ENCODE measurements at regions not wholly inside any gene's neighbourhood (a gene's known extent, or its start where the extent isn't known, plus 50 kb on each side); places are given as distances from the start of the nearest gene placed in this dataset.
"Not testable (repeated sequence)": the region's sequence is repeated elsewhere in the genome, so short reads cannot be mapped to it uniquely, and the experiment has no call there.

DNA sequence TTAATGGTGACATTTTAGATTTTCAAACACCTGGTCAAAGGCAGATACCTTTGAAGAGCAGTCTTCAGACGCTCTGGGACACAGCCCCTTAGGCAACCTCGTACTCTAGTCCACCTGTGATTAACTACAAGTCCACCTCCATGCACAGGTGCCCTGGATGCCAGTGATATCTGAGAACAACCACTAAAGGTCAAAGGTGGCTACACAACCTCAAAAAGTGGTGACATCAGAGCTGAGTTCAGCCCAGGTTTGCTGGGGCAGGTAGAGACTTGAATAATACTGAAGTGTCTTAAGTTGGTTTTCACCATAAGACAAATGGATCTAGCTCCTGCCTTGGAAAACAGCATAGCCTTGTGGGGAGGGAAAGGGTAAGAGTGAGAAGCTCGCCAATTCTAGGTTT lies 143.4 kb upstream of the ADO start:
- no peak for DNase-seq (ENCODE audit: low spot score)

DNA sequence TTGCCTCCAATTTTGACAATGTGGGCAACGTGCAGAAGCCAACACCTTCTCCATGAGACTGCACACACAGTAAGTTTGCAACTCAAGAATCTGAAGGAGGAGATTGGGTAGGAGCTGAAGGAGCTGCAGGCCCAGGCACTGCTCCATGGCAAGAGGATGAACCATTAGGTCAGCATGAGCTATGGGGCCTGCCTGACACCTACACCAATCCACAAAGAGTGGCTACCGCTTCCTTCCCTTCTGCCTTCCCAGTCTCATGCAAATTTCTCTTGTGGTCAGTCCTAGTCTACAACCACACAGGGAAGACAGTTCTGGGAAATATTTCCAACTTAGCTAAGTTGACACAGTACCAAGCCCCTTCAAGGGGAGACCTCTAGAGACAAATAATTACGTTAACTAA lies 142.0 kb upstream of the ADO start:
- no peak for DNase-seq (ENCODE audit: low spot score)

DNA sequence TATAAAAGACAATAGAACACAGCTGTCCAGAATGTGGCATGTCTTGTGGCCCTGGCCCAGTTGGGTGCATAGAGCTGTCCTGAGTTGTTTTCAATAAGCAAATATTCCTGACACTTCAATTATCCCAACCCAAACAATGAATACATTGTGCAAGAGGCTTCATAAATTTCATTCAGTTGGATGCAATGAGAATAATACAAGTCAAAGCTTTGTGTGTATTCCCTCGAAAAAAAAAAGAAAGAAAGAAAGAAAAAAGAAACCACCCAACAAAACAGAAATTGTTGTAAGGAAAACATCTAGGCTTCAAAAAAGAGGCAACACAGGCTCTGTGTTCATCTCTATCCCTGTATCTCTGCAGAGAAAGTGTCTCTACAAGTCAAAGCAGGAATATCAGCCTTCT lies 138.7 kb upstream of the ADO start:
- no peak for DNase-seq (ENCODE audit: low spot score)

DNA sequence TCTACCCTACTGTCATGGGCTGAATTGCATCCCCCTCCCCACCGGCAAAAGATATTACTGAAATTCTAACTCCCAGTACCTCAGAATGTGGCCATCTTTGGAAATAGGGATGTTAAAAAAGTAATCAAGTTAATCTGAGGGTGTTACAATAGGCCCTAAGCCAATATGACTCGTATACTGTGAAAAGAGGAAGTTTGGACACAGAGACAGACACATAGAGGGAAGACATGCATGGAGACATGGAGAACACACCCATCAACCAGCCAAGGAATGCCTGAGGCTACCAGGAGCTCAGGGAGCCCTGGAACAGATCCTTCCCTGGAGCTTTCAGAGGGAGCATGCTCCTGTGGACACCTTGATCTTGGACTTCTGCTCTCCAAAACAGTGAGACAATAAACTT lies 138.2 kb upstream of the ADO start:
- DNase-seq (ENCODE audit: low spot score) = no peak

DNA sequence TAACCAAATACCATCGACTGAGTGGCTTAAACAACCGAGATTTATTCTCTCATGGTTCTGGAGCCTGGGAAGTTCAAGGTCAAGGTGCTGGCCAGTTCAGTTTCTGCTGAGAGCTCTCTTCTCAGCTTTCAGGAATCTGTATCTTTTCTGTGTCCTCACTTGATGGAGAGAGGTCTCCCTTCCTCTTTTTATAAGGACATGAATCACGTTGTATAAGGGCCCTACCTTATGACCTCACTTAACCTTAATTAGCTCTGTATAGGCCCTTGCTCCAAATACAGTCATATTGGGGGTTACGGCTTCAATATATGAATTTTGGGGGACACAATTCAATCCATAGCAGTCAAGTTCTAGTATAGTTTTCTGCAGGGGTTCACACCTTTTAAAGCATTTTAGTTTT lies 135.2 kb upstream of the ADO start:
- DNase-seq (ENCODE audit: low spot score) = no peak

DNA sequence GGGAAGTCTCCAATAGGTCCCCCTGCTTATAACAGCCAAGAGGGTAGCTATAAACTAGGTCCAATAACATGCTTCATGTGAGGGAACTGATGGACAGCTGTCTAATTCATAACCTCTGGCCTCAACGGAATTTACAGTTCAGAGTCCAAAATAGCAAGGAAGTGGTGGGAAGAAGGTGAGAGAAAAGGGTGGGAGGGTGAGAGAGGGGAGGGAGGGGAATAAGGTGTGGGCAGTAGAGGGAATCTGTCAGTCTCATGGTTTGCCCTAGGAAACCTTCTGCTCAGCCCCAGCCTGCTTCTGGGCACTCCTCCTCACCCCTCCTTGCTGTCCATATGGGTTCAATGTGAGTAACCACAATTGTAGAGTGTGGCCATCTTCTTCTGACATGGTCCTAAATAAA lies 133.4 kb upstream of the ADO start:
- DNase-seq (ENCODE audit: low spot score) = no peak

DNA sequence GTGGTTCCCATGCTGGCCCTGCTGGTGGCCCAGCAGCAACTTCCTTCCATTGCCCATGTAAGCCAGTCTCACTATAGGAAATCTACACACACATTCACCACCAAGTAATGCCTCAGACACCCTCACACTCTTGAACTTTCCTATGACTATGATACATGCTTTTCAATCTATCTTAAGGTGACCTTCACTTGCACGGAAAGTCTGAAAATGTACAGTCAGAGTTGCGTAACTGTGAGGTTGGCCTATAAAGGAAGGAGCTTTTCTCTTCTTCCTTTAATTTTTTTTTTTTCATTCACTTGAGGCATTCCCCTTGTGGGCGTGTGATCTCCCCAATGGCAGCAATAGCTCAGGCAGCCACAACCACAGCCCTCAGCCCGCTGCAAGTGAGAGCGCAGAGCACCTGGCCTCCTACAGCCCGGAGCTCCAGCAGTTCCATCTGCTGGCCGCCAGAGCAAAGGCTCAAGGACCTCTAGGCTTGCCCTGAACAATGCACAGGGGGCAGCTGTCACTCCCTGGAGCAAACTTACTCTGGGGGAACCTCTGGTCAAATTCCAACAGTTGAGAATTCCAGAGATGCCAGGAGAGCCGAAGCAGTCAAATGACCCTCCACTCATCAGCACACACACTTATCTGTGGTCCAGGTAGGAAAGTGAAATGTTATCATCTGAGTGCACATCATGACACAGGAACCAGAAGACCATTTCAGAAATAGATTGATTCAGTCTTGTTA lies 123.1 kb upstream of the ADO start:
- peak; percentile 53 for DNase-seq (ENCODE audit: low spot score)

DNA sequence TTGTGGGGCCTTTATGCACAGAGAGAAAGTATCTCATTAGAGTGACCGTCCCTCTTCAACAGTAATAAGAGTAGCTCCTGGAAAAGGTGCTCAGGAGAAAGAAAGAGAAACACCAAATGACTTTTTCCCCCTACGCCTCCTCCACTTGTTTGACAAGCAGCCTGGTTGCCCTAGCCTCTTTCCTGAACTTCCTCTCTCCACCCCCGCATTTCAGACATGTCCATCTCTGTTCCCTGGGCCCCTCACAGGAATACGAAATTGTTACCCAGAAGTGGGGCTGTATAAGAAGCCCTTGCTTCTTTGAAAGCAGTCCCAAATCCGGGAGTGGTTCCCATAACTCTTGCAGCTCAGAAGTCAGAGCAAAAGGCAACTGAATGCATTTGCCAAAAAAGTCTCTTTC lies 119.6 kb upstream of the ADO start:
- no peak for DNase-seq (ENCODE audit: low spot score)

DNA sequence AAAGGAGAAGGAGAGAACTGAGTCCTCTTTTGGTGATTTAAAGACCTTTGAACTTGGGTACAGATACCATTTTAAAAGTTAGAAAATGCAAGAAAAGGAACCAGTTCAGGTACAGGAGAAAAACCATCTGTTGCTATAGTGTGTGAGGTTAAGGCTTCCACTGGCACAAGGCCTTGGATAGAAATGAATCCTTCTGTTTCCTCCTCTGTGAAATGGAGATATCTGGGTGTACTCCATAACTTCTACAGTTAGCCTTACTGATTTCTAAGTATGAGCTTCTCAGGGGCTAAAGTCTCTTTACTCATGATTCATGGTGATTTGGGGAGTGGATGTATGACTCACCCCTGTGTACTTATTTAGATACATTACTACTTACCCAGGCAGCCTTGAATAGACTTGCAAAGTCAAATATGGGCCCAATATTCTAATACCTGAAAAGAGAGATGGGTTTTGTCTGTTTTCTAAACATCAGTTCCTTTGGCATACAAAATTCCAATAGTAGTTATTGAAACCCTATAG lies 117.2 kb upstream of the ADO start:
- DNase-seq (ENCODE audit: low spot score) = no peak

DNA sequence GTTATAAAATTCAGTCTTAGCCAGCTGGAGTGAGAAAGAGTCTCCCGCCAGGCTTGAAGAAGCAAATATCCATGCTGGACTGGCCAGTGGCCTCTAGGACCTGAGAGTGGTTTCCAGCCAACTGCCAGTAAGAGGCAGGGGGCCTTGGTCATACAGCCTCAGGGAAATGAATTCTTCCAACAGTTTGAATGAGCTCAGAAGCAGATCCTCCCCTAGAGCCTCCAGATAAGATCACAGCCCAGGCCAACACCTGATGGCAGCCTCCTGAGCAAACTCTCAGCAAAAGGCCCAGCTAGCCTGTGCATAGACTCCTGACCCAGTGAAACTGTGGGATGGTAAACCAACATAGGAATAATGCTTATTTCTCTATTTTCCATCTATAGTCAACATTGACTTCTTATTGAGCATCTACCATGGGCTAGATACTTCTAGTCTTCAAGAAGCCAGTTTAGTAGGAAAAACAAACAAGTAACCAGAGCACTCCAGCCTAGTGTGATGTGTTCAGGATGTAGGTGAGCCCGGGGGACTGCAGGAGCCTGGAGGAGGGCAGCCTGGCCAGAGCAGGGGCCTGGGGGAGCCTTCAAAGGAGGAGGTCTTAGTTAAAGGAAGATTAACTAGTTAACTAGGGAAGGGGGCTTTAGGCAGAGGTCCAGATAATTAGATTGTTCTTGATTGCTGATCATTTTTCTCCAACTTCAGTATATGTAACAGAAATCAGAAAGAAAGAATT lies 115.4 kb upstream of the ADO start:
- DNase-seq (ENCODE audit: low spot score) = no peak

DNA sequence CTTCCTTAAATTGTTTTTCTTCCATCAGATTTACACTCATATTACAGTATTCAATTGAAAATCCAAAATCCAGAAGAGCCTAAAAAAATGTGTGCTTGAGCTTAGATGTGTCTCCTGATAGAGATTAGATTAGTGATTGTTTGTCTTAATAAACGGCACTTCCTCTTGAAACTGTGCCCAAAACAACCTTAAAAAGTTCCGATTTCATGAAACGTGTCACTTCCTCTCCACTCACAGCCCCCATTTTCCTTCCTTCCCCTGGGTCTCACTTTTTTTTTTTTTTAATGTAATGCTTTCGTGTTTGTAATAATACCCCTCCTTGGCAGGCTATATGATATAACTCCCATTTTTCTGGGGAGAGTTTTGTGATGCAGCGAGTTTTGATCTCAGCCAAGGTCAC lies 114.8 kb upstream of the ADO start:
- DNase-seq (ENCODE audit: low spot score) = no peak

DNA sequence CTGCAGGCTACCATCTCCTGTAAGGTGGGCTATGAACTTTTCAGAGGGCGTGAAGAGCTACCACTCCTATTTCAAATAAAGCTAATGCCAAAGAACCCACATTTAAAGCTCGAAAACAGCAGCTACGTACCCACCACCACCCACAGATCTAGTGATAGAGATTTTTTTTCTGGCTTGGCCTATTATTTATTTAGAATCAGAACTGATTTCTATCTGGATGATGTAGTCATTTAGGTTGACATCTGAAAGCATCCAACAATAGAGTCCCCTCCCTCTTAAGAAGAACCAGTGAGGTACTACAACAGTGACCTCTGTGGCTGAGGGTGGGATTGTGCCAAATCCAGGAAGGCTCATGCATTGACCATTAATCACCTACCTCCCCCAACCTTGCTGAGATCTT lies 113.8 kb upstream of the ADO start:
- peak; percentile 46 for DNase-seq (ENCODE audit: low spot score)

DNA sequence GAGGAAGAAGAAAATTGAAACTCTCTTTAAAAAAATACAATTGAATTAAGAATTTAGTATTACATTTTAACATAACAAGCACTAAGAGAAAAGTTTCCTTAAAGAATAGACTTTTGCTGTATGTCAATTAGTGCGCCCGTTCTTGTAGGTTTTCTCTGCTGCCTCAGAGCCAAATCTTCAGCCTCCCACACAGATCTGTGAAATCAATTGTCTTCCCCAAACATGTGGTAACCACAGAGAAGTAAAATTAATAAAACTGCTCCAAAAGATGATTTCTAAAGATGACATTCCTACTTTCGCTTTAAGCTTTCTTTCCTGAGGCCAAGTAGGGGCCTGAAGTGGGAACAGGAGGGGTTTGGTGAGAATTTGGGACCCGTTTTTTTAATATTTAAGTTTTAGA lies 113.2 kb upstream of the ADO start:
- DNase-seq (ENCODE audit: low spot score) = no peak

DNA sequence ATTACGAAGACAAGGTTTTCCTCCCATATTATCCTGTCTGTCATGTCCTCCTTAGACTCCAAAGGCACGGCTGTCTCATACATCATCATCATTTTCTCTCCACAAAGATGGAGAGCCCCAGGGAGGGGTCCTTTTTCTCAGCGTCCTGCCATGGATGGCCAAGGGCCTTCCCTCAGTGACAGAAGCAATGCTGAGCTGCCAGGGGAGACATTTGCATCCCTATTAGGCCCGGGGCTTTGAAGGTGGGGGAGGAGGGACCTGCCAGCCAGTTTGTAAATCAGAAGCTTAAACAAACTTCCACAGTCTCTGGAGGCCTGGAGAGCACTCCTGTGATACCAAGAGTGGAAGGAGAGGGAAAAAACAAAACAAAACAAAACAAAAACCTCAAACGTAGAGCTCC lies 112.4 kb upstream of the ADO start:
- peak; percentile 50 for DNase-seq (ENCODE audit: low spot score)

DNA sequence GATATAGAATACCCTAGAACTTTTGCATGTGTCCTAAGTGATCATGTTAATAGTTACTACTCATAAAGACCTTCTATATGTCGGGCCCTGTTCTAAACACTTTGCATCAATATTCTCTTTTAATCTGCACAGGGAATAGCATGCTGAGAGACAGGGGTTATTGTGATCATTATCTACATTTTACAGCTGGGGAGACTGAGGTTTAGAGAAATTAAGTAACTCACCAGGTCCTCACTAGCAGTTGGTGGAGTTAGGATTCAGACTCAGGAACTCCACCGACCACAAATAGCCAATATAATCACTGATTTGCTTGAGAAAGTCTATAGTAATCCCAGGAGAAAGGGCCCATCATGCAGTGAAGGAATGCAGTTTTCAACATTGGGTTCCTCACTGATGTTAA lies 111.2 kb upstream of the ADO start:
- DNase-seq (ENCODE audit: low spot score) = no peak

DNA sequence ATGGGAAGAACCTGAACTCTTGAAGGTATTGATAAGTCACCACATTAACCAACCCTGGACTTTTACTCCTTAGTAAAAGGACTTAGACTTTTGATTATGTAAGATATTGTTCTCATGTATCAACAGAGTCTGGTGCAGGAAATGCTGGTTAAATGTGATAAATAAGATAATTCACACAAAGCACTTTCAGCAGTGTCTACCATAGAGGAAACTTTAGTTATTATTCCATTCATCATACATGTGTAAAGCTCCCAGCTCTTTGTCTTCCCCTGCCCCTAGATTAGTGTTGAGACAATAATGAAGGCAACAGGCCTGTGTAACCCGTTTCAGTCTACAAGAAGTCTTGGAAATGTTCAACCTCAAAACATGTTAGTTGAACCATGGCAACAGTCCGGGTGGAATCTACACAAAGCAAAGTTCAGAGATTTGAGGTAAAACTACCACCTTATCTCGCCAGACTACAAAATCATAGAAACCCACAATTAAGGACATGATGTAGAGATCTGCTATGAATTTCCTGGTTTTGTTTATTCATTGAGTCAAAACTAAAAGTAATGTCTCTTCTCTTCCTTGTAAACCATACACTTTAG lies 109.9 kb upstream of the ADO start:
- no peak for DNase-seq (ENCODE audit: low spot score)

DNA sequence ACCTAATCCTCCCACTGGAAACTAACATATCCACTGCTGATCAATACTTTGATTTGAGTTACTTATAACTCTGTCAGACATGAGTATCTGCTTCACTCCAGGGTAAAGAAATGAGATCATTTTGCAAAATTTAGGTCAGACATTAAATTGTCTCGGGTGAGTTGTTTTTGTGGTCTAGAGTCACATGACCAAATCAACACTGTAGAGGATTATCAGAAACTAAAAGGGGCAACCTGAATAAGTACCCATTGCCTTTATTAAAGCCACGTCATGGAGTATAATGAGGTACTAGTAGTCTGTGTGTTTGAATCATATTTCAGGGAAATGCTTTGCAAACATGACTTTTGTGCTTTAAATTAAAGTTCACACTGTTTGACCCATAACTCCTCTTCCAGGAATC lies 107.7 kb upstream of the ADO start:
- DNase-seq (ENCODE audit: low spot score) = no peak

DNA sequence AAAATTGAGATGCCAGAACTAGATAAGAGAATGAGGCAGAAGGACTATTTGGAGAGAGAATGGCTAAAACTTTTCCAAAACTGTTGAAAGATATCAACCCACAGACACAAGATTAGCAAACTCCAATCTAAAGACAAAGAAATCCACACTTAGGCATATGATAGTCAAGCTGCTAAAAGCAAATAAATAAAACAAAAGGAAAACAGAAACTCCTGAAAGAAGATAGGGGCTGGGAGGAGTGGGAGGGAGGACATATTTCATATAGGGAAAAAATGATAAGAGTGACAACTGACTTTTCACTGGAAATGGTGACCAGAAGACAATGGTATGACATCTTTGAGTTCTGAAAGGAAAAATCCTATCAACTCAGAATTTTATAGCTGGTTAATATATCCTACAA lies 105.4 kb upstream of the ADO start:
- no peak for DNase-seq (ENCODE audit: low spot score)

DNA sequence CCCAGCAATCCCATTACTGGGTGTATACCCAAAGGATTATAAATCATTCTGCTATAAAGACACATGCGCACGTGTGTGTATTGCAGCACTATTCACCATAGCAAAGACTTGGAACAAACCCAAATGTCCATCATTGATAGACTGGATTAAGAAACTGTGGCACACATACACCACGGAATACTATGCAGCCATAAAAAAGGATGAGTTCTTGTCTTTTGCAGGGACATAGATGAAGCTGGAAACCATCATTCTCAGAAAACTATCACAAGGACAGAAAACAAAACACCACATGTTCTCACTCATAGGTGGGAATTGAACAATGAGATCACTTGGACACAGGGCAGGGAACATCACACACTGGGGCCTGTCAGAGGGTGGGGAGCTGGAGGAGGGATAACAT lies 100.4 kb upstream of the ADO start:
- DNase-seq (ENCODE audit: low spot score) = not testable (repeated sequence)

DNA sequence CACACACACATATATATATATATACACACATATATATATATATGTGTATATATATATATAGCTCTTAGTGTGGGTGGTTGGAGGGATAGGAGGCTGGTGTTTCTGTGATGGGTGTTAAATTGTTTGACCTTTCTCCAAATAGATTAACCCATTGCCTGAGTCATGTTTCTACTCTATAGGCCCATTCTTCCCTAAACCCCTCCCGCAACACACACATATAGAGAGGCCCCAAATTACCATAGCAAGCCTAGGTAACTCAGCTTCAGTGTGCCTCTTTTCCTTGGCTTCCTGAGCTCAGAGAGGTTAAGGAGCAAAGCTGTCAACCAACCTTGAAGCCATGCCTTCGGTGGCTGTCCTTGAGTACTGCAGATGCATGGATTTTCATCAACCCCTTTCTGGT lies 98.7 kb upstream of the ADO start:
- no peak for DNase-seq (ENCODE audit: low spot score)

DNA sequence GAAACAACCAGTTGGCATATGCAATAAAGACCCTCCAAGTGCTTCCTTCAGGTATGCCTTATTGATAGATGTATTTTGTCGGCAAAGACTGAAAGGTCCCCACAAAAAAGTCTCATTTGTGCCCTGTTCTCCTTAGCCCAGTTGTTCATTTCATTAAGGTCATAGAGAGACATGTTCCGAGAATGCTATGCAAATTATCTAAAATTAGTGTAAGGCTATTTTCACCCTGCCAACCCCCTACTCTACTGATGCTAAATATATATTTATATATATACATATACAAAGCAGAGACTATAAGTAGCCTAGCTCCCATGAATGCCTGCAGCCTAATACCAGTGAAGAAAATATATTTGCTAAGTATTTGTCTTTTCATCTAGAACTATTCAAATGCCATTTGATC lies 96.7 kb upstream of the ADO start:
- DNase-seq (ENCODE audit: low spot score) = no peak

DNA sequence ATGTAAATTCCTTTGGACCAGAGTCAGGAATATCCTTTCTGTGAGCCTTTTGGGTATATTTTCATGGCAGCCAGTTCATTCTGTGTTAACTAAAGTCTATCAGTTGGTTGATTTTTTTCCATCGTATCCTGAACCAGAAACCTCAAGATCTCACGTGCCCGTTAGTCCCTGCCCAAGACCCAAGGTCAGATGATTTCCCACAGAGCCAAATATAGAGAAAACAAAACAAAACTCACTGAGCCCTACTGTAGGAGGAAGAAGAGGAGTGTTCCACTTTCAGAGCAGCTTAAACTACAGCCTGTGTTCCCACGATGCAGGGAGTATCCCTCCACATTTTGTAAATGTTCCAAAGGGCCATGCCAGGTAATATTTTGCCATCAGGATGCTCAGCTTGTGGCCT lies 96.0 kb upstream of the ADO start:
- no peak for DNase-seq (ENCODE audit: low spot score)

DNA sequence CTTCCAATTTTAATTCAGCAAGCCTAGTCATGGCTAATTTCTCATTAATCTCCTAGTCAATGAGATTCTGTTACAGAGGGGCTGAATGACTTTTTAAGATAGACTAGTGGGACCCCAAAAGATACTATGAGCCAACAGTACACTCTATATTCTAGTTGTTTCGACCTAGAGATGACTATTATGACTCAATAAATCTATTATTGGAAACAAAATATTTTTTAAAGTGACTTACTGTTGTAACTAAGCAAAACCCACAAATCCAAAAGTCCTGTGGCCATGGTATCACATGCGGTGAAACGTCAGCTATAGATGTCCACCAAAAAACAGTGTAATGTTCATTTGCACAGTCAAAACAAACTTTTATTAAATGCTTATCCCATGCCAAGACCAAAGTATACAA lies 95.3 kb upstream of the ADO start:
- no peak for DNase-seq (ENCODE audit: low spot score)

All from iPS-NIHi11 (cell line).